ENCODE measurements at regions not wholly inside any gene's neighbourhood (a gene's known extent, or its start where the extent isn't known, plus 50 kb on each side); places are given as distances from the start of the nearest gene placed in this dataset.
"Not testable (repeated sequence)": the region's sequence is repeated elsewhere in the genome, so short reads cannot be mapped to it uniquely, and the experiment has no call there.

- H3K9me3 Mint-ChIP-seq: no peaks in the 10 kb centered on the region
- no peaks in the 10 kb centered on the region for H3K36me3 Mint-ChIP-seq (ENCODE audit: low read depth)
- no peaks in the 10 kb centered on the region for H3K4me1 Mint-ChIP-seq
- no peaks in the 10 kb centered on the region for H3K27me3 Mint-ChIP-seq
- no peak overlapping the region for H3K27ac Mint-ChIP-seq
- ATAC-seq (replicated peaks): no peak
- no peak overlapping the region for H3K4me3 Mint-ChIP-seq
These were observed 776.0 kb downstream of the GLUD2 start for GRCh38 chrX:121823406-121823805.

GRCh38 chrX:121831601-121832000 is 784.2 kb downstream of the GLUD2 start:
- no peaks in the 10 kb centered on the region for H3K36me3 Mint-ChIP-seq (ENCODE audit: low read depth)
- no peaks in the 10 kb centered on the region for H3K27me3 Mint-ChIP-seq
- H3K4me3 Mint-ChIP-seq: no peak overlapping the region
- H3K9me3 Mint-ChIP-seq: no peaks in the 10 kb centered on the region
- ATAC-seq (replicated peaks): no peak
- no peaks in the 10 kb centered on the region for H3K4me1 Mint-ChIP-seq
- no peak overlapping the region for H3K27ac Mint-ChIP-seq

- Mint-ChIP-seq H3K27ac (no peak overlapping the region), H3K27me3 (no peaks in the 10 kb centered on the region), H3K4me3 (no peak overlapping the region), H3K36me3 (ENCODE audit: low read depth) (no peaks in the 10 kb centered on the region), H3K4me1 (no peaks in the 10 kb centered on the region), H3K9me3 (no peaks in the 10 kb centered on the region)
- ATAC-seq (replicated peaks): no peak
These were observed 785.0 kb downstream of the GLUD2 start for GRCh38 chrX:121832446-121832845.

GRCh38 chrX:121836000-121836399 is 788.6 kb downstream of the GLUD2 start:
- Mint-ChIP-seq H3K9me3 (no peaks in the 10 kb centered on the region), H3K27ac (no peak overlapping the region), H3K36me3 (ENCODE audit: low read depth) (no peaks in the 10 kb centered on the region), H3K4me3 (no peak overlapping the region), H3K4me1 (no peaks in the 10 kb centered on the region), H3K27me3 (no peaks in the 10 kb centered on the region)
- no peak for ATAC-seq (replicated peaks)

GRCh38 chrX:121851033-121851432 is 803.6 kb downstream of the GLUD2 start:
- Mint-ChIP-seq H3K4me3 (no peak overlapping the region), H3K27me3 (no peaks in the 10 kb centered on the region), H3K36me3 (ENCODE audit: low read depth) (no peaks in the 10 kb centered on the region)

GRCh38 chrX:121853762-121854613 is 806.6 kb downstream of the GLUD2 start:
- H3K4me1 Mint-ChIP-seq: no peaks in the 10 kb centered on the region
- H3K27me3 Mint-ChIP-seq: no peaks in the 10 kb centered on the region
- no peak overlapping the region for H3K4me3 Mint-ChIP-seq
- H3K36me3 Mint-ChIP-seq (ENCODE audit: low read depth): no peaks in the 10 kb centered on the region
- no peak overlapping the region for H3K27ac Mint-ChIP-seq
- ATAC-seq (replicated peaks): no peak
- no peaks in the 10 kb centered on the region for H3K9me3 Mint-ChIP-seq

More at GRCh38 chrX:121851033-121851432, 803.6 kb downstream of the GLUD2 start:
- no peak overlapping the region for H3K27ac Mint-ChIP-seq
- no peaks in the 10 kb centered on the region for H3K9me3 Mint-ChIP-seq
- no peaks in the 10 kb centered on the region for H3K4me1 Mint-ChIP-seq
- ATAC-seq (replicated peaks): no peak

GRCh38 chrX:121854614-121854911 is 807.2 kb downstream of the GLUD2 start:
- Mint-ChIP-seq H3K9me3 (no peaks in the 10 kb centered on the region), H3K27ac (no peak overlapping the region), H3K27me3 (no peaks in the 10 kb centered on the region), H3K36me3 (ENCODE audit: low read depth) (no peaks in the 10 kb centered on the region), H3K4me3 (no peak overlapping the region), H3K4me1 (no peaks in the 10 kb centered on the region)
- ATAC-seq (replicated peaks): no peak

- no peak overlapping the region for H3K27ac Mint-ChIP-seq
- no peaks in the 10 kb centered on the region for H3K36me3 Mint-ChIP-seq (ENCODE audit: low read depth)
- ATAC-seq (replicated peaks): no peak
- no peaks in the 10 kb centered on the region for H3K27me3 Mint-ChIP-seq
- no peaks in the 10 kb centered on the region for H3K9me3 Mint-ChIP-seq
- H3K4me1 Mint-ChIP-seq: no peaks in the 10 kb centered on the region
- no peak overlapping the region for H3K4me3 Mint-ChIP-seq
These were observed 811.6 kb downstream of the GLUD2 start for GRCh38 chrX:121858867-121859647.

- Mint-ChIP-seq H3K4me1 (no peaks in the 10 kb centered on the region), H3K27ac (no peak overlapping the region), H3K27me3 (no peaks in the 10 kb centered on the region), H3K36me3 (ENCODE audit: low read depth) (no peaks in the 10 kb centered on the region), H3K4me3 (no peak overlapping the region), H3K9me3 (no peaks in the 10 kb centered on the region)
- ATAC-seq (replicated peaks): no peak
These were observed 816.6 kb downstream of the GLUD2 start for GRCh38 chrX:121863976-121864375.

- no peak for ATAC-seq (replicated peaks)
- no peaks in the 10 kb centered on the region for H3K27me3 Mint-ChIP-seq
- no peaks in the 10 kb centered on the region for H3K4me1 Mint-ChIP-seq
- H3K36me3 Mint-ChIP-seq (ENCODE audit: low read depth): no peaks in the 10 kb centered on the region
- no peaks in the 10 kb centered on the region for H3K9me3 Mint-ChIP-seq
- no peak overlapping the region for H3K27ac Mint-ChIP-seq
- no peak overlapping the region for H3K4me3 Mint-ChIP-seq
These were observed 817.2 kb downstream of the GLUD2 start for GRCh38 chrX:121864561-121864960.

- no peak overlapping the region for H3K27ac Mint-ChIP-seq
- H3K4me3 Mint-ChIP-seq: no peak overlapping the region
- H3K36me3 Mint-ChIP-seq (ENCODE audit: low read depth): no peaks in the 10 kb centered on the region
- no peak for ATAC-seq (replicated peaks)
- no peaks in the 10 kb centered on the region for H3K4me1 Mint-ChIP-seq
- H3K27me3 Mint-ChIP-seq: no peaks in the 10 kb centered on the region
- H3K9me3 Mint-ChIP-seq: no peaks in the 10 kb centered on the region
These were observed 822.6 kb downstream of the GLUD2 start for GRCh38 chrX:121869876-121870477.

GRCh38 chrX:121871122-121871521 is 823.7 kb downstream of the GLUD2 start:
- H3K9me3 Mint-ChIP-seq: no peaks in the 10 kb centered on the region
- H3K27me3 Mint-ChIP-seq: no peaks in the 10 kb centered on the region
- H3K27ac Mint-ChIP-seq: no peak overlapping the region
- no peak for ATAC-seq (replicated peaks)
- H3K36me3 Mint-ChIP-seq (ENCODE audit: low read depth): no peaks in the 10 kb centered on the region
- no peaks in the 10 kb centered on the region for H3K4me1 Mint-ChIP-seq
- no peak overlapping the region for H3K4me3 Mint-ChIP-seq

GRCh38 chrX:121876305-121876704 is 828.9 kb downstream of the GLUD2 start:
- Mint-ChIP-seq H3K9me3 (no peaks in the 10 kb centered on the region), H3K4me1 (no peaks in the 10 kb centered on the region), H3K4me3 (no peak overlapping the region), H3K27ac (no peak overlapping the region), H3K36me3 (ENCODE audit: low read depth) (no peaks in the 10 kb centered on the region), H3K27me3 (no peaks in the 10 kb centered on the region)
- no peak for ATAC-seq (replicated peaks)

GRCh38 chrX:121877337-121877736 is 829.9 kb downstream of the GLUD2 start:
- not testable (repeated sequence) for H3K36me3 Mint-ChIP-seq (ENCODE audit: low read depth); H3K27ac Mint-ChIP-seq; H3K4me3 Mint-ChIP-seq; H3K9me3 Mint-ChIP-seq; H3K4me1 Mint-ChIP-seq; ATAC-seq (replicated peaks); H3K27me3 Mint-ChIP-seq

GRCh38 chrX:121886557-121886956 is 839.1 kb downstream of the GLUD2 start:
- Mint-ChIP-seq H3K4me1 (no peaks in the 10 kb centered on the region), H3K36me3 (ENCODE audit: low read depth) (no peaks in the 10 kb centered on the region), H3K27me3 (no peaks in the 10 kb centered on the region), H3K27ac (no peak overlapping the region), H3K9me3 (no peaks in the 10 kb centered on the region), H3K4me3 (no peak overlapping the region)
- ATAC-seq (replicated peaks): no peak
